HG02852 (cell line): ENCODE measurements at regions not wholly inside any gene's neighbourhood (a gene's known extent, or its start where the extent isn't known, plus 50 kb on each side); places are given as distances from the start of the nearest gene placed in this dataset.
"Not testable (repeated sequence)": the region's sequence is repeated elsewhere in the genome, so short reads cannot be mapped to it uniquely, and the experiment has no call there.

ENCODE experiments used
- ATAC-seq: cut with Tn5 transposase; IDR thresholded peaks from one replicate; pipeline ENCODE4 v1.9.1; 2021; ENCODE audit warnings: mild to moderate bottlenecking, moderate library complexity; ENCODE audit not compliant: unreplicated experiment

- ATAC-seq = not testable (repeated sequence)
Observed at GRCh38 chr1:149157409-149157808, 54.1 kb upstream of the NBPF9 start.

- not testable (repeated sequence) for ATAC-seq
Observed at GRCh38 chr1:149158308-149158707, 55.0 kb upstream of the NBPF9 start.

- ATAC-seq = peak; percentile 94
Observed at GRCh38 chr1:149163063-149163444, 59.7 kb upstream of the NBPF9 start.

- ATAC-seq = not testable (repeated sequence)
Observed at GRCh38 chr1:149174765-149175164, 71.4 kb upstream of the NBPF9 start.

- ATAC-seq = not testable (repeated sequence)
Observed at GRCh38 chr1:149175812-149176211, 72.5 kb upstream of the NBPF9 start.

- ATAC-seq = not testable (repeated sequence)
Observed at GRCh38 chr1:149176453-149177316, 73.3 kb upstream of the NBPF9 start.

GRCh38 chr1:149190742-149191141, 87.4 kb upstream of the NBPF9 start:
- ATAC-seq = not testable (repeated sequence)

- ATAC-seq = not testable (repeated sequence)
Observed at GRCh38 chr1:149196651-149197050, 93.3 kb upstream of the NBPF9 start.

GRCh38 chr1:149200567-149200966, 97.2 kb upstream of the NBPF9 start:
- ATAC-seq = not testable (repeated sequence)

- ATAC-seq = not testable (repeated sequence)
Observed at GRCh38 chr1:149202283-149202682, 98.9 kb upstream of the NBPF9 start.

GRCh38 chr1:149204396-149204795, 101.0 kb upstream of the NBPF9 start:
- ATAC-seq = not testable (repeated sequence)

- not testable (repeated sequence) for ATAC-seq
Observed at GRCh38 chr1:149208836-149209235, 105.5 kb upstream of the NBPF9 start.

- peak; percentile 71 for ATAC-seq
Observed at GRCh38 chr1:149211757-149212420, 108.5 kb upstream of the NBPF9 start.

GRCh38 chr1:149212946-149213345, 109.6 kb upstream of the NBPF9 start:
- not testable (repeated sequence) for ATAC-seq

- ATAC-seq = not testable (repeated sequence)
Observed at GRCh38 chr1:149213673-149214072, 110.3 kb upstream of the NBPF9 start.

- ATAC-seq = not testable (repeated sequence)
Observed at GRCh38 chr1:149218080-149218988, 115.0 kb upstream of the NBPF9 start.

- ATAC-seq = not testable (repeated sequence)
Observed at GRCh38 chr1:149219539-149219938, 116.2 kb upstream of the NBPF9 start.

- not testable (repeated sequence) for ATAC-seq
Observed at GRCh38 chr1:149220463-149221074, 117.2 kb upstream of the NBPF9 start.

GRCh38 chr1:149227933-149228665, 124.7 kb upstream of the NBPF9 start:
- not testable (repeated sequence) for ATAC-seq
